Ovary (tissue), 7 donors: ENCODE measurements at regions not wholly inside any gene's neighbourhood (a gene's known extent, or its start where the extent isn't known, plus 50 kb on each side); places are given as distances from the start of the nearest gene placed in this dataset.

ENCODE experiments used
- DNase-seq, 5 donors: peaks; one replicate each; pipeline ENCODE4 v3.0.0-alpha.2; 2019 to 2020
- H3K27ac ChIP-seq, 2 donors: fragments of 200-600 bp; one replicate each; pipeline versions ENCODE4 v1.5.1 to v1.8.0; 2019 to 2022
- H3K27me3 ChIP-seq: fragments of 200-600 bp; one replicate; pipeline ENCODE4 v1.8.0; 2022
- H3K36me3 ChIP-seq: fragments of 200-600 bp; sonication (generic); one replicate; pipeline ENCODE4 v1.5.1; 2019
- H3K4me1 ChIP-seq: one replicate; pipeline ENCODE4 v1.8.1; 2013; ENCODE audit warnings: mild to moderate bottlenecking, moderate library complexity; ENCODE audit not compliant: insufficient read depth
- H3K4me3 ChIP-seq: fragments of 200-600 bp; sonication (generic); one replicate; pipeline ENCODE4 v1.5.1; 2017
- H3K9me3 ChIP-seq, 2 donors: fragments of 200-600 bp in 1 of 2; sonication (generic) in 1 of 2; one replicate each; pipeline versions ENCODE4 v1.5.1 to v1.8.1; 2013 to 2019; ENCODE audit warnings: mild to moderate bottlenecking in 1 of 2, moderate library complexity in 1 of 2
- CTCF ChIP-seq, 3 donors: fragments of 450-650 bp in 2 of 3; fragments of 200-600 bp in 1 of 3; IDR thresholded peaks; one replicate each; pipeline versions ENCODE4 v1.5.1 to v1.8.0; 2016 to 2022; ENCODE audit warnings: antibody characterized with exemption in 3 of 3, mild to moderate bottlenecking in 1 of 3
- EP300 ChIP-seq: sonication (generic); formaldehyde crosslinking; IDR thresholded peaks from one replicate; pipeline ENCODE4 v1.6.1; 2017; ENCODE audit warnings: antibody characterized with exemption
- POLR2A ChIP-seq: fragments of 450-650 bp; IDR thresholded peaks from one replicate; pipeline ENCODE4 v1.6.1; 2017; ENCODE audit warnings: antibody characterized with exemption, mild to moderate bottlenecking, moderate library complexity
- WGBS, 3 donors: extraction: QIAGEN DNeasy Blood & Tissue Kit in 1 of 3; methylation state at CpG; one replicate each; pipeline versions ENCODE4 v1.1.5 to v1.1.7; 2013 to 2017; 5-methylcytosine and 5-hydroxymethylcytosine counted together
- intact Hi-C, 4 donors: fragments of 100-400 bp; cut with DNase I; formaldehyde crosslinking; loops; one replicate each; pipeline versions ENCODE4 v1.11.0 to v1.15.1; 2022 to 2023
- donor health status: DM: no; HTN: no; CAD: no; lungs with moderate emphysema.
- donor health status: DM: no; HTN: no; CAD: no.
- donor health status: Bipolar disorder and iron deficiency.
- donor health status: DM: no; HTN: no; CAD: no.
- donor health status: DM: yes; HTN: yes; CAD: no.

- H3K36me3 ChIP-seq = no peaks in the 10 kb centered on the region
- H3K9me3 ChIP-seq = no peaks in the 10 kb centered on the region
- no peaks in the 10 kb centered on the region for H3K27me3 ChIP-seq
- intact Hi-C loops = no loop called here
- no peak overlapping the region for H3K4me3 ChIP-seq
- H3K4me1 ChIP-seq = peaks cover 4% of the 10 kb centered on the region
- TF ChIP-seq POLR2A (no peak), CTCF (IDR thresholded peaks at IDR 0.05) (no peak), EP300 (no peak)
- no peak overlapping the region for H3K27ac ChIP-seq
- no peak for DNase-seq
Observed at GRCh38 chr14:38507299-38507698, 251.4 kb upstream of the CLEC14A start.

GRCh38 chr14:38505973-38506249, 250.0 kb upstream of the CLEC14A start:
- no peaks in the 10 kb centered on the region for H3K9me3 ChIP-seq
- DNase-seq = no peak
- no peak overlapping the region for H3K4me3 ChIP-seq
- WGBS, 3 donors = 7 to 18% (median 14%) methylated on average over 1 of the region's 1 CpG
- peaks cover 4% of the 10 kb centered on the region for H3K4me1 ChIP-seq
- intact Hi-C loops = no loop called here
- H3K36me3 ChIP-seq = no peaks in the 10 kb centered on the region
- no peak overlapping the region for H3K27ac ChIP-seq
- TF ChIP-seq CTCF (IDR thresholded peaks at IDR 0.05) (no peak), EP300 (no peak), POLR2A (no peak)
- no peaks in the 10 kb centered on the region for H3K27me3 ChIP-seq

GRCh38 chr14:38505221-38505972, 249.5 kb upstream of the CLEC14A start:
- no peaks in the 10 kb centered on the region for H3K36me3 ChIP-seq
- H3K4me3 ChIP-seq = no peak overlapping the region
- no peaks in the 10 kb centered on the region for H3K27me3 ChIP-seq
- TF ChIP-seq POLR2A (no peak), EP300 (no peak), CTCF (IDR thresholded peaks at IDR 0.05) (no peak)
- WGBS, 3 donors = 3 to 5% (median 4%) methylated on average over 2 of the region's 2 CpGs
- peaks cover 4% of the 10 kb centered on the region for H3K4me1 ChIP-seq
- intact Hi-C loops = no loop called here
- no peaks in the 10 kb centered on the region for H3K9me3 ChIP-seq
- no peak overlapping the region for H3K27ac ChIP-seq
- no peak for DNase-seq

DNA sequence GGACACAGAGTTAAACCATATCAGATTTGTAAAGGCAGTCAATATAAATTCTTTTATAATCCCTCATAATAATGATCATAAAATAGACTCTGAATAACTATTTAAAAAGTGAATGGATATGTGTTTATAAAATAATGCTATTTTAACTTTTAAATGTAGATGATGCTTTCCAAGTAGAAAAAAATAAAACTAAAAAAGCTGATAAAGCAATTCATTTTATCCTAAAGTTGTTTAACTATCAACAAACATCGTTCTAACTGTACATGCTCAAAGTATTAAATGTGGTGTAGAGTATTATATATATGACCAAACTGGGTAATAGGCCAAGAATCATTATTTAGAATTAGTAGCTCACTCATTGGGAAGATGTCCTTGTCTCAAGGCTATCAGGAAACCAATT, 248.3 kb upstream of the CLEC14A start:
- intact Hi-C loops = no loop called here
- Histone ChIP-seq H3K27ac (no peak overlapping the region), H3K27me3 (no peaks in the 10 kb centered on the region), H3K9me3 (no peaks in the 10 kb centered on the region), H3K36me3 (no peaks in the 10 kb centered on the region), H3K4me3 (no peak overlapping the region), H3K4me1 (peaks cover 4% of the 10 kb centered on the region)
- DNase-seq = no peak
- 11 to 25% (median 11%) methylated on average over 1 of the region's 1 CpG for WGBS, 3 donors
- TF ChIP-seq CTCF (IDR thresholded peaks at IDR 0.05) (no peak), EP300 (no peak), POLR2A (no peak)
